AG09319 (cell line): ENCODE measurements at regions not wholly inside any gene's neighbourhood (a gene's known extent, or its start where the extent isn't known, plus 50 kb on each side); places are given as distances from the start of the nearest gene placed in this dataset.
"Not testable (repeated sequence)": the region's sequence is repeated elsewhere in the genome, so short reads cannot be mapped to it uniquely, and the experiment has no call there.

Experiments used
- DNase-seq: peaks from one replicate; pipeline ENCODE4 v3.0.0-alpha.2; 2010; ENCODE audit warnings: low read depth; ENCODE audit errors: extremely low read depth
- TF ChIP-seq, protein P1 (sequence below): IDR thresholded peaks from 2 replicates; pipeline ENCODE4 v1.5.1; 2011; ENCODE audit warnings: low read depth, mild to moderate bottlenecking, inconsistent platforms, low read length, moderate library complexity

- no peak for DNase-seq
- TF ChIP-seq, protein P1, sequence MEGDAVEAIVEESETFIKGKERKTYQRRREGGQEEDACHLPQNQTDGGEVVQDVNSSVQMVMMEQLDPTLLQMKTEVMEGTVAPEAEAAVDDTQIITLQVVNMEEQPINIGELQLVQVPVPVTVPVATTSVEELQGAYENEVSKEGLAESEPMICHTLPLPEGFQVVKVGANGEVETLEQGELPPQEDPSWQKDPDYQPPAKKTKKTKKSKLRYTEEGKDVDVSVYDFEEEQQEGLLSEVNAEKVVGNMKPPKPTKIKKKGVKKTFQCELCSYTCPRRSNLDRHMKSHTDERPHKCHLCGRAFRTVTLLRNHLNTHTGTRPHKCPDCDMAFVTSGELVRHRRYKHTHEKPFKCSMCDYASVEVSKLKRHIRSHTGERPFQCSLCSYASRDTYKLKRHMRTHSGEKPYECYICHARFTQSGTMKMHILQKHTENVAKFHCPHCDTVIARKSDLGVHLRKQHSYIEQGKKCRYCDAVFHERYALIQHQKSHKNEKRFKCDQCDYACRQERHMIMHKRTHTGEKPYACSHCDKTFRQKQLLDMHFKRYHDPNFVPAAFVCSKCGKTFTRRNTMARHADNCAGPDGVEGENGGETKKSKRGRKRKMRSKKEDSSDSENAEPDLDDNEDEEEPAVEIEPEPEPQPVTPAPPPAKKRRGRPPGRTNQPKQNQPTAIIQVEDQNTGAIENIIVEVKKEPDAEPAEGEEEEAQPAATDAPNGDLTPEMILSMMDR, result no peak
Measured at GRCh38 chr6:9732056-9732455, 682.8 kb downstream of the TFAP2A start.

DNA sequence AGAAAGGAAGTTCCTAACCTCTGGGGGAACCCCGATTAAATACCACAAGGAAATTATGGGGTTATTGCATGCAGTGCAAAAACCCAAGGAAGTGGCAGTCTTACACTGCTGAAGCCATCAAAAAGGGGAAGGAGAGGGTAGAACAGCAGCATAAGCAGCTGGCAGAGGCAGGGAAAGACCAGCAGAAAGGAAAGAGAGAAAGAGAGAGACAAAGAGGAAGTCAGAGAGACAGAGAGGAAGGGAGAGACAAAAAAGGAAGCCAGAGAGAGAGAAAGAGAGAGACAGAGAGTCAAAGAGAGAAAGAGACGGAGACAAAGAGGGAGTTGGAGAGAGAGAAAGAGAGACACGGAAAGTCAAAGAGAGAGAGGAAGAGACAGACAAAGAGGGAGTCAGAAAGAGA lies 689.1 kb downstream of the TFAP2A start:
- DNase-seq, result not testable (repeated sequence)

- TF ChIP-seq, protein P1, result no peak
- no peak for DNase-seq
Measured at GRCh38 chr6:9717568-9717967, 697.3 kb downstream of the TFAP2A start.

DNA sequence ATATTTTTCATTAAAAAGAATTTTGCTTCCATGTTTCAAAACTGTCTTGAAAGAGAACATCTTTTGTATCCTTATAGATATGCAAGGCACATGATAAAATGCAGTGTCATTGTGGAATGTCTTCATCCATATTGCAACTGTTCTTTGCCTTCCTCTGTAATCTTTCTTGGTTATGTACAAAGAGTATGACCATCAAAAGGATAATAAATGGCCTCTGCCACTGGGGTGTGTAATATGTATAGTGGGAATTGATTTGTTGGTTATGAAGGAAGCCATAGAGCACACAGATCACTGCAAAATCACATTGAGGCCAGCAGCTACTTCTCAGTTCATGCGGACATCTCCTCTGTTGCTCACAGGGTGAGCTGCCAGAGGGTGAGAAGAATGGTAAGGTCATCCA lies 703.5 kb downstream of the TFAP2A start:
- TF ChIP-seq, protein P1, result no peak
- DNase-seq, result no peak

- DNase-seq, result no peak
- TF ChIP-seq, protein P1, result no peak
Measured at GRCh38 chr6:9710574-9710973, 704.3 kb downstream of the TFAP2A start.

- TF ChIP-seq, protein P1, result no peak
- no peak for DNase-seq
Measured at GRCh38 chr6:9708600-9708999, 706.3 kb downstream of the TFAP2A start.

DNA sequence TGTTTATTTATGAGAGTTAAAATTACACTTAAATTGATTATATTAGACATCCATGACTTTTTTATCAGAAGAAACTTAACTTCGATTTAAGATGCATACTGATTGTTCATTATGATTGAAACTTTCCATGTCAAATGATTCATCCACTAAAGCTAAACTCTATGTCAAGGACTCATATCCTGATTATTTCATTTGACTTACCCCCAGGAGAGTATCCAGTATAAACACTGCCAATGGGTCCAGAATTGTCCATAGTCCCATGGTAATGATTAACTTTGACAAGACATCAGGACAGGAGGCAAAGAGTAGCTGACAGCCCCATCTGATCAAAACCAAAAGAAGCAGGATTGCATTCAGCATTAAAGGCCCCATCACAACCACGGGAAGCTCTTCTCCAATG lies 709.9 kb downstream of the TFAP2A start:
- no peak for DNase-seq
- TF ChIP-seq, protein P1, result no peak

- no peak for DNase-seq
- TF ChIP-seq, protein P1, result no peak
Measured at GRCh38 chr6:9702914-9703313, 712.0 kb downstream of the TFAP2A start.
